BLaER1 treated with 17β-estradiol and CSF1 and Interleukin-3, amounts not matched to agents 10 nM and 100 nM (cell line): ENCODE measurements at regions not wholly inside any gene's neighbourhood (a gene's known extent, or its start where the extent isn't known, plus 50 kb on each side); places are given as distances from the start of the nearest gene placed in this dataset.

Source experiments
- H3K27ac ChIP-seq, 11 experiments: shearing (Covaris generic); formaldehyde crosslinking; 2 replicates each; pipeline ENCODE4 v1.8.1; 2022
- H3K27me3 ChIP-seq, 11 experiments: shearing (Covaris generic); formaldehyde crosslinking; 2 replicates each; pipeline ENCODE4 v1.8.1; 2022
- H3K36me3 ChIP-seq, 11 experiments: shearing (Covaris generic); formaldehyde crosslinking; 2 replicates each; pipeline ENCODE4 v1.8.1; 2022
- H3K4me1 ChIP-seq, 10 experiments: shearing (Covaris generic); formaldehyde crosslinking; 2 replicates each; pipeline ENCODE4 v1.8.1; 2022
- H3K4me2 ChIP-seq, 11 experiments: shearing (Covaris generic); formaldehyde crosslinking; 2 replicates each; pipeline ENCODE4 v1.8.1; 2022
- H3K4me3 ChIP-seq, 10 experiments: shearing (Covaris generic); formaldehyde crosslinking; 2 replicates each; pipeline ENCODE4 v1.8.1; 2022
- H3K9ac ChIP-seq, 11 experiments: shearing (Covaris generic); formaldehyde crosslinking; 2 replicates each; pipeline ENCODE4 v1.8.1; 2022
- H3K9me3 ChIP-seq, 11 experiments: shearing (Covaris generic); formaldehyde crosslinking; replicated peaks in 1 of 11; 2 replicates each; pipeline ENCODE4 v1.8.1; 2022
- H4K20me1 ChIP-seq, 11 experiments: shearing (Covaris generic); formaldehyde crosslinking; 2 replicates each; pipeline ENCODE4 v1.8.1; 2022
- Cebpa-rat ChIP-seq, 11 experiments: shearing (Covaris generic); IDR thresholded peaks; 2 replicates each; pipeline ENCODE4 v1.8.1; 2022

- Histone ChIP-seq H3K9ac (no peak overlapping the region), H3K27me3 (no peaks in the 10 kb centered on the region), H3K4me2 (no peak overlapping the region), H3K27ac (no peak overlapping the region), H4K20me1 (no peaks in the 10 kb centered on the region), H3K9me3 (0 out of 22 replicates have a peak, but pooled peaks cover 0 to 4% (median 0%) of the 10 kb centered on the region in 11 experiments), H3K4me3 (no peak overlapping the region), H3K4me1 (peaks cover 8 to 24% (median 17%) of the 10 kb centered on the region in 10 experiments), H3K36me3 (no peaks in the 10 kb centered on the region)
- TF ChIP-seq Cebpa-rat (IDR thresholded peaks at IDR 0.05), result no peak
Observed at GRCh38 chr9:126080641-126081040, 246.0 kb upstream of the MVB12B start.

- Histone ChIP-seq H3K4me1 (peaks cover 8 to 28% (median 17%) of the 10 kb centered on the region in 10 experiments), H3K27me3 (no peaks in the 10 kb centered on the region), H3K9me3 (0 out of 22 replicates have a peak, but pooled peaks cover 0 to 4% (median 0%) of the 10 kb centered on the region in 11 experiments), H3K36me3 (no peaks in the 10 kb centered on the region), H3K27ac (no peak overlapping the region), H4K20me1 (no peaks in the 10 kb centered on the region), H3K4me2 (no peak overlapping the region), H3K9ac (no peak overlapping the region), H3K4me3 (no peak overlapping the region)
- TF ChIP-seq Cebpa-rat (IDR thresholded peaks at IDR 0.05), result no peak
Observed at GRCh38 chr9:126081746-126082145, 244.9 kb upstream of the MVB12B start.

- Histone ChIP-seq H4K20me1 (no peaks in the 10 kb centered on the region), H3K9me3 (0 out of 22 replicates have a peak, but pooled peaks cover 0 to 4% (median 0%) of the 10 kb centered on the region in 11 experiments), H3K4me1 (peaks cover 8 to 28% (median 17%) of the 10 kb centered on the region in 10 experiments), H3K9ac (no peak overlapping the region), H3K4me3 (no peak overlapping the region), H3K36me3 (no peaks in the 10 kb centered on the region), H3K4me2 (peak overlapping the region; percentile 57 to 85 (median 67)), H3K27ac (peak overlapping the region in 3 of 11 experiments; percentile 4 to 48 (median 5); a peak in 3 of 22 replicates), H3K27me3 (no peaks in the 10 kb centered on the region)
- no peak for TF ChIP-seq Cebpa-rat (IDR thresholded peaks at IDR 0.05)
Observed at GRCh38 chr9:126084008-126084407, 242.6 kb upstream of the MVB12B start.

- Histone ChIP-seq H3K4me1 (peaks cover 8 to 28% (median 17%) of the 10 kb centered on the region in 10 experiments), H3K27me3 (no peaks in the 10 kb centered on the region), H3K36me3 (no peaks in the 10 kb centered on the region), H3K27ac (peak overlapping the region in 1 of 11 experiments; percentile 6; a peak in 2 of 22 replicates), H3K4me3 (no peak overlapping the region), H3K9ac (no peak overlapping the region), H3K9me3 (0 out of 22 replicates have a peak, but pooled peaks cover 0 to 4% (median 0%) of the 10 kb centered on the region in 11 experiments), H3K4me2 (peak overlapping the region in 10 of 11 experiments; percentile 57 to 85 (median 70); a peak in 16 of 22 replicates), H4K20me1 (no peaks in the 10 kb centered on the region)
- TF ChIP-seq Cebpa-rat (IDR thresholded peaks at IDR 0.05), result no peak
Observed at GRCh38 chr9:126084696-126085095, 241.9 kb upstream of the MVB12B start.

GRCh38 chr9:126085170-126085569 is 241.5 kb upstream of the MVB12B start:
- TF ChIP-seq Cebpa-rat (IDR thresholded peaks at IDR 0.05), result no peak
- no peak overlapping the region for H3K9ac ChIP-seq
- H3K36me3 ChIP-seq, result no peaks in the 10 kb centered on the region
- H4K20me1 ChIP-seq, result no peaks in the 10 kb centered on the region
- H3K4me3 ChIP-seq, result no peak overlapping the region
- H3K27me3 ChIP-seq, result no peaks in the 10 kb centered on the region
- no peak overlapping the region for H3K27ac ChIP-seq
- H3K9me3 ChIP-seq, result 0 out of 22 replicates have a peak, but pooled peaks cover 0 to 4% (median 0%) of the 10 kb centered on the region in 11 experiments
- H3K4me2 ChIP-seq, result peak overlapping the region in 2 of 11 experiments; percentile 82 to 85; a peak in 3 of 22 replicates
- H3K4me1 ChIP-seq, result peaks cover 8 to 28% (median 17%) of the 10 kb centered on the region in 10 experiments

GRCh38 chr9:126088336-126088735 is 238.3 kb upstream of the MVB12B start:
- H3K9me3 ChIP-seq, result 0 out of 22 replicates have a peak, but pooled peaks cover 0 to 4% (median 0%) of the 10 kb centered on the region in 11 experiments
- H3K4me3 ChIP-seq, result no peak overlapping the region
- H3K27ac ChIP-seq, result no peak overlapping the region
- H4K20me1 ChIP-seq, result no peaks in the 10 kb centered on the region
- peaks cover 8 to 24% (median 16%) of the 10 kb centered on the region in 10 experiments for H3K4me1 ChIP-seq
- H3K36me3 ChIP-seq, result no peaks in the 10 kb centered on the region
- TF ChIP-seq Cebpa-rat (IDR thresholded peaks at IDR 0.05), result no peak
- no peak overlapping the region for H3K9ac ChIP-seq
- no peaks in the 10 kb centered on the region for H3K27me3 ChIP-seq
- H3K4me2 ChIP-seq, result no peak overlapping the region

GRCh38 chr9:126089789-126090188 is 236.8 kb upstream of the MVB12B start:
- Histone ChIP-seq H3K36me3 (no peaks in the 10 kb centered on the region), H4K20me1 (no peaks in the 10 kb centered on the region), H3K27me3 (no peaks in the 10 kb centered on the region), H3K4me3 (no peak overlapping the region), H3K4me1 (peaks cover 0 to 13% (median 5%) of the 10 kb centered on the region in 10 experiments; a peak in 14 of 20 replicates), H3K4me2 (no peak overlapping the region), H3K9me3 (no peaks in the 10 kb centered on the region), H3K27ac (no peak overlapping the region), H3K9ac (no peak overlapping the region)
- TF ChIP-seq Cebpa-rat (IDR thresholded peaks at IDR 0.05), result no peak

- Histone ChIP-seq H4K20me1 (no peaks in the 10 kb centered on the region), H3K4me3 (no peak overlapping the region)
Observed at GRCh38 chr9:126093771-126094170, 232.9 kb upstream of the MVB12B start.

GRCh38 chr9:126095546-126096190 is 231.0 kb upstream of the MVB12B start:
- peaks cover 0 to 9% (median 0%) of the 10 kb centered on the region in 11 experiments; a peak in 1 of 22 replicates for H3K9me3 ChIP-seq
- TF ChIP-seq Cebpa-rat (IDR thresholded peaks at IDR 0.05), result no peak
- no peaks in the 10 kb centered on the region for H3K36me3 ChIP-seq
- H3K4me1 ChIP-seq, result peaks cover 0 to 26% (median 23%) of the 10 kb centered on the region in 10 experiments; a peak in 16 of 20 replicates
- H4K20me1 ChIP-seq, result no peaks in the 10 kb centered on the region
- no peak overlapping the region for H3K4me3 ChIP-seq
- no peaks in the 10 kb centered on the region for H3K27me3 ChIP-seq
- H3K4me2 ChIP-seq, result peak overlapping the region in 9 of 11 experiments; percentile 21 to 80 (median 68); a peak in 17 of 22 replicates
- H3K9ac ChIP-seq, result no peak overlapping the region
- H3K27ac ChIP-seq, result no peak overlapping the region

More at GRCh38 chr9:126093771-126094170, 232.9 kb upstream of the MVB12B start:
- Histone ChIP-seq H3K27ac (no peak overlapping the region), H3K36me3 (no peaks in the 10 kb centered on the region), H3K4me2 (no peak overlapping the region), H3K4me1 (peaks cover 0 to 26% (median 23%) of the 10 kb centered on the region in 10 experiments; a peak in 16 of 20 replicates), H3K27me3 (no peaks in the 10 kb centered on the region), H3K9me3 (no peaks in the 10 kb centered on the region), H3K9ac (no peak overlapping the region)
- TF ChIP-seq Cebpa-rat (IDR thresholded peaks at IDR 0.05), result no peak
